ENCODE measurements at regions not wholly inside any gene's neighbourhood (a gene's known extent, or its start where the extent isn't known, plus 50 kb on each side); places are given as distances from the start of the nearest gene placed in this dataset.

DNA sequence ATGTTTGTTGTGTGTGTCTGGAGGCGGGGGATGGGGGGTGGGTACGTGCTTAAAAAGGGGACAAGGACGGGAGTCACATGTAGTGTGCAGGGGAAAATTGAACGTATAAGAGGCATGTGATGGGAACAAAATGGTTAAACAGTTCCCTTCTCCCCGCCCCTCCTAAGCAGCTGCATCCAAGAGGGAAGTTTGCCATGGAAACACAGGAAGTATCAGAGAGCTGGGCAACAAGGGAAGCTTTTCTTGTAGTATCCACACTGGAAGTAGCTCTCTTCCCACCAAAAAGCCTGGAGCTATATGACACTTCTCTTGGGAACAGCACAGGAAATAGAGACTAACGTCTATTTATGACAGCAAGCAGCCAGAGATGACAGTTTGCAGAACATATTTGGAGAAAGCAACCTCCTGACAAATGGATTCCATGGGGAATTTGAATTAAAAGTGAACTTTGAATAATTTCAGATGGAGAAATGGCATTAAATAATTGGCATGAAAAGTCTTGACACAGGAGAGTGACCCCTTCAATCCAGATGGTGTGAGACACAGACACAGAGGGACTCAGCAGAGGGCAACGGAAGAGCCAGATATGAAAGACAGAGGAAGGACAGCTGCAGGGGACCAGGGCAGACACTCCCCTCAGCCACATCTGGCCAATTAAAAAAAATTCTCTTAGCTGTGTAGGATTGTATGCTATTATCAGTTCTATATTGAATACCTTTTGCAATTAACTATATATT lies 294.2 kb upstream of the TBL1XR1 start:
- H3K27me3 ChIP-seq (ENCODE audit: control insufficient read depth in 4 of 4, insufficient read depth in 4 of 4, low read length in 3 of 4) = no peaks in the 10 kb centered on the region
- H3K27ac ChIP-seq (ENCODE audit: low read depth in 1 of 2, low read length in 2 of 2) = no peak overlapping the region
- TF ChIP-seq SP1 (IDR thresholded peaks at IDR 0.05) = no peak
- peak; percentile 38 for TF ChIP-seq NR2F2 (IDR thresholded peaks at IDR 0.05)
- no peak for TF ChIP-seq HNF4A (conservative IDR thresholded peaks at IDR 0.05)
- TF ChIP-seq, protein P1, sequence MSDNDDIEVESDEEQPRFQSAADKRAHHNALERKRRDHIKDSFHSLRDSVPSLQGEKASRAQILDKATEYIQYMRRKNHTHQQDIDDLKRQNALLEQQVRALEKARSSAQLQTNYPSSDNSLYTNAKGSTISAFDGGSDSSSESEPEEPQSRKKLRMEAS (IDR thresholded peaks at IDR 0.05) = no peak
- peak in 1 of 2 donors; percentile 24 for TF ChIP-seq RAD21 (IDR thresholded peaks at IDR 0.05)
- no peak for TF ChIP-seq RXRA (IDR thresholded peaks at IDR 0.05)
- peak in 1 of 2 donors; percentile 13 for TF ChIP-seq GABPA (IDR thresholded peaks at IDR 0.05 in 1 of 2, conservative IDR thresholded peaks at IDR 0.05 in 1 of 2)
- no peaks in the 10 kb centered on the region for H3K4me1 ChIP-seq (ENCODE audit: control insufficient read depth in 4 of 4, insufficient read depth in 4 of 4, low read length in 3 of 4)
- WGBS = 68% methylated on average over 7 of the region's 7 CpGs
- H3K9ac ChIP-seq (ENCODE audit: low read depth in 1 of 2, low read length in 2 of 2) = no peak overlapping the region
- no peak overlapping the region for H3K4me3 ChIP-seq (ENCODE audit: low read depth in 1 of 3, low read length in 3 of 3)
- no peaks in the 10 kb centered on the region for H3K36me3 ChIP-seq (ENCODE audit: control insufficient read depth in 4 of 4, insufficient read depth in 3 of 4, low read depth in 1 of 4, low read length in 3 of 4)
- H3K9me3 ChIP-seq (ENCODE audit: control insufficient read depth in 4 of 4, low read length in 3 of 4) = no peaks in the 10 kb centered on the region
- DNase-seq (ENCODE audit: low spot score) = no peak

DNA sequence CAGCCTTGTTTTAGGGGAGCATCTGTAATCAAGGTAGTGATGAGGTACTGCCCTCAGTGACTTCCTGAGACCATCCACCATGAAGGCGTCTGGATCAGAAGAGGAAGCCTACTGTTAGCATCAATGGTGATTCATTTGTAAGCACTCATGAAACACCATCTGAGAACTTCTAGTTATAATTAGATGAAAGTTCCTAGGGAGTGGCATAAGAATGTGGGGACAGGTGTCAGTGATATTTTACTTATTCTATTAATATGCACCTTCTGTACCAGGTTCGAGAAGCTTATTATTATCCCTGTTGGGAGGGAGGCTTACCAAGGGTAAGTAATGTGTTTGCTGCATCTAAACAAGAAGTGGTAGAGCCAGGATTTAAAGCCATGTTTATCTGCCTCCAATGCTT lies 295.8 kb upstream of the TBL1XR1 start:
- Histone ChIP-seq H3K9ac (ENCODE audit: low read depth in 1 of 2, low read length in 2 of 2) (no peak overlapping the region), H3K4me1 (ENCODE audit: control insufficient read depth in 4 of 4, insufficient read depth in 4 of 4, low read length in 3 of 4) (no peaks in the 10 kb centered on the region), H3K4me3 (ENCODE audit: low read depth in 1 of 3, low read length in 3 of 3) (no peak overlapping the region), H3K27me3 (ENCODE audit: control insufficient read depth in 4 of 4, insufficient read depth in 4 of 4, low read length in 3 of 4) (no peaks in the 10 kb centered on the region), H3K36me3 (ENCODE audit: control insufficient read depth in 4 of 4, insufficient read depth in 3 of 4, low read depth in 1 of 4, low read length in 3 of 4) (no peaks in the 10 kb centered on the region), H3K9me3 (ENCODE audit: control insufficient read depth in 4 of 4, low read length in 3 of 4) (no peaks in the 10 kb centered on the region), H3K27ac (ENCODE audit: low read depth in 1 of 2, low read length in 2 of 2) (no peak overlapping the region)
- 87% methylated on average over 2 of the region's 2 CpGs for WGBS
- no peak for DNase-seq (ENCODE audit: low spot score)
- TF ChIP-seq, protein P1 (IDR thresholded peaks at IDR 0.05) = no peak
- TF ChIP-seq RAD21 (IDR thresholded peaks at IDR 0.05) (no peak), JUND (IDR thresholded peaks at IDR 0.05) (no peak), NR2F2 (IDR thresholded peaks at IDR 0.05) (no peak), EGR1 (IDR thresholded peaks at IDR 0.05; ENCODE audit: low read depth in 2 of 2) (no peak), RXRA (IDR thresholded peaks at IDR 0.05) (no peak), HNF4A (conservative IDR thresholded peaks at IDR 0.05) (no peak), YY1 (IDR thresholded peaks at IDR 0.05) (no peak), TAF1 (conservative IDR thresholded peaks at IDR 0.05) (no peak), SP1 (IDR thresholded peaks at IDR 0.05) (no peak)
- TF ChIP-seq, protein P2, sequence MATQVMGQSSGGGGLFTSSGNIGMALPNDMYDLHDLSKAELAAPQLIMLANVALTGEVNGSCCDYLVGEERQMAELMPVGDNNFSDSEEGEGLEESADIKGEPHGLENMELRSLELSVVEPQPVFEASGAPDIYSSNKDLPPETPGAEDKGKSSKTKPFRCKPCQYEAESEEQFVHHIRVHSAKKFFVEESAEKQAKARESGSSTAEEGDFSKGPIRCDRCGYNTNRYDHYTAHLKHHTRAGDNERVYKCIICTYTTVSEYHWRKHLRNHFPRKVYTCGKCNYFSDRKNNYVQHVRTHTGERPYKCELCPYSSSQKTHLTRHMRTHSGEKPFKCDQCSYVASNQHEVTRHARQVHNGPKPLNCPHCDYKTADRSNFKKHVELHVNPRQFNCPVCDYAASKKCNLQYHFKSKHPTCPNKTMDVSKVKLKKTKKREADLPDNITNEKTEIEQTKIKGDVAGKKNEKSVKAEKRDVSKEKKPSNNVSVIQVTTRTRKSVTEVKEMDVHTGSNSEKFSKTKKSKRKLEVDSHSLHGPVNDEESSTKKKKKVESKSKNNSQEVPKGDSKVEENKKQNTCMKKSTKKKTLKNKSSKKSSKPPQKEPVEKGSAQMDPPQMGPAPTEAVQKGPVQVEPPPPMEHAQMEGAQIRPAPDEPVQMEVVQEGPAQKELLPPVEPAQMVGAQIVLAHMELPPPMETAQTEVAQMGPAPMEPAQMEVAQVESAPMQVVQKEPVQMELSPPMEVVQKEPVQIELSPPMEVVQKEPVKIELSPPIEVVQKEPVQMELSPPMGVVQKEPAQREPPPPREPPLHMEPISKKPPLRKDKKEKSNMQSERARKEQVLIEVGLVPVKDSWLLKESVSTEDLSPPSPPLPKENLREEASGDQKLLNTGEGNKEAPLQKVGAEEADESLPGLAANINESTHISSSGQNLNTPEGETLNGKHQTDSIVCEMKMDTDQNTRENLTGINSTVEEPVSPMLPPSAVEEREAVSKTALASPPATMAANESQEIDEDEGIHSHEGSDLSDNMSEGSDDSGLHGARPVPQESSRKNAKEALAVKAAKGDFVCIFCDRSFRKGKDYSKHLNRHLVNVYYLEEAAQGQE (IDR thresholded peaks at IDR 0.05) = no peak
- TF ChIP-seq, protein P3, sequence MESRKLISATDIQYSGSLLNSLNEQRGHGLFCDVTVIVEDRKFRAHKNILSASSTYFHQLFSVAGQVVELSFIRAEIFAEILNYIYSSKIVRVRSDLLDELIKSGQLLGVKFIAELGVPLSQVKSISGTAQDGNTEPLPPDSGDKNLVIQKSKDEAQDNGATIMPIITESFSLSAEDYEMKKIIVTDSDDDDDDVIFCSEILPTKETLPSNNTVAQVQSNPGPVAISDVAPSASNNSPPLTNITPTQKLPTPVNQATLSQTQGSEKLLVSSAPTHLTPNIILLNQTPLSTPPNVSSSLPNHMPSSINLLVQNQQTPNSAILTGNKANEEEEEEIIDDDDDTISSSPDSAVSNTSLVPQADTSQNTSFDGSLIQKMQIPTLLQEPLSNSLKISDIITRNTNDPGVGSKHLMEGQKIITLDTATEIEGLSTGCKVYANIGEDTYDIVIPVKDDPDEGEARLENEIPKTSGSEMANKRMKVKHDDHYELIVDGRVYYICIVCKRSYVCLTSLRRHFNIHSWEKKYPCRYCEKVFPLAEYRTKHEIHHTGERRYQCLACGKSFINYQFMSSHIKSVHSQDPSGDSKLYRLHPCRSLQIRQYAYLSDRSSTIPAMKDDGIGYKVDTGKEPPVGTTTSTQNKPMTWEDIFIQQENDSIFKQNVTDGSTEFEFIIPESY (IDR thresholded peaks at IDR 0.05) = no peak
